GM12891 (cell line): ENCODE measurements at regions not wholly inside any gene's neighbourhood (a gene's known extent, or its start where the extent isn't known, plus 50 kb on each side); places are given as distances from the start of the nearest gene placed in this dataset.

Experiments
- DNase-seq: peaks from one replicate; pipeline ENCODE4 v3.0.0; 2011; ENCODE audit warnings: low spot score; ENCODE audit not compliant: insufficient read length
- FAIRE-seq: peaks from 2 replicates; lab custom pipeline; 2011; peaks lifted over from hg19 to GRCh38; lab: Jason Lieb, UNC
- PAX5 ChIP-seq: IDR thresholded peaks from 2 replicates; pipeline ENCODE4 v1.6.1; 2011; ENCODE audit warnings: low read length, moderate library complexity, mild to moderate bottlenecking; ENCODE audit not compliant: insufficient read depth, severe bottlenecking
- POLR2A ChIP-seq: IDR thresholded peaks from 2 replicates; pipeline ENCODE4 v1.6.1; 2011; ENCODE audit warnings: low read depth, low read length, control low read depth
- POLR2AphosphoS5 ChIP-seq: IDR thresholded peaks from 2 replicates; pipeline ENCODE4 v1.6.1; 2011; ENCODE audit warnings: low read depth, low read length, control low read depth
- POU2F2 ChIP-seq: IDR thresholded peaks from 2 replicates; pipeline ENCODE4 v1.6.1; 2011; ENCODE audit warnings: low read depth, mild to moderate bottlenecking, control low read depth, low read length, moderate library complexity
- SPI1 ChIP-seq: IDR thresholded peaks from 2 replicates; pipeline ENCODE4 v1.6.1; 2011; ENCODE audit warnings: low read depth, low read length, control low read depth
- TAF1 ChIP-seq: IDR thresholded peaks from 2 replicates; pipeline ENCODE4 v1.6.1; 2011; ENCODE audit warnings: low read depth, low read length, control low read depth

GRCh38 chr10:47091421-47091820 lies 180.2 kb downstream of the PTPN20 start:
- no peak for TF ChIP-seq POLR2A
- TF ChIP-seq POLR2AphosphoS5, result no peak
- no peak for TF ChIP-seq POU2F2
- FAIRE-seq (no peak), DNase-seq (no peak)

- DNase-seq (no peak), FAIRE-seq (no peak)
- TF ChIP-seq TAF1, result no peak
- no peak for TF ChIP-seq POLR2A
- TF ChIP-seq PAX5, result no peak
- no peak for TF ChIP-seq POU2F2
- no peak for TF ChIP-seq POLR2AphosphoS5
- TF ChIP-seq SPI1, result no peak
These were observed 181.1 kb downstream of the PTPN20 start for GRCh38 chr10:47092376-47092775.

- FAIRE-seq, result no peak
- DNase-seq, result no peak
- TF ChIP-seq POU2F2 (no peak), POLR2A (no peak), TAF1 (no peak), SPI1 (no peak), PAX5 (no peak), POLR2AphosphoS5 (no peak)
These were observed 181.6 kb downstream of the PTPN20 start for GRCh38 chr10:47092831-47093230.

GRCh38 chr10:47094126-47094525 lies 182.9 kb downstream of the PTPN20 start:
- DNase-seq, result no peak
- TF ChIP-seq POLR2AphosphoS5, result no peak
- no peak for TF ChIP-seq TAF1
- no peak for TF ChIP-seq POU2F2
- no peak for TF ChIP-seq POLR2A
- TF ChIP-seq SPI1, result no peak
- TF ChIP-seq PAX5, result no peak
- no peak for FAIRE-seq

- FAIRE-seq (no peak), DNase-seq (no peak)
- TF ChIP-seq POLR2A (no peak), TAF1 (no peak), POLR2AphosphoS5 (no peak), POU2F2 (no peak)
These were observed 183.4 kb downstream of the PTPN20 start for GRCh38 chr10:47094636-47095035.

- TF ChIP-seq POLR2AphosphoS5 (no peak), PAX5 (no peak), TAF1 (no peak), SPI1 (no peak), POLR2A (no peak), POU2F2 (no peak)
- DNase-seq, result no peak
These were observed 184.0 kb downstream of the PTPN20 start for GRCh38 chr10:47095211-47095610.

GRCh38 chr10:47095848-47096612 lies 184.8 kb downstream of the PTPN20 start:
- DNase-seq (no peak), FAIRE-seq (no peak)
- TF ChIP-seq TAF1, result no peak
- no peak for TF ChIP-seq SPI1
- TF ChIP-seq POU2F2, result no peak
- no peak for TF ChIP-seq PAX5
- TF ChIP-seq POLR2AphosphoS5, result no peak
- no peak for TF ChIP-seq POLR2A

More at GRCh38 chr10:47095211-47095610, 184.0 kb downstream of the PTPN20 start:
- no peak for FAIRE-seq

- TF ChIP-seq PAX5 (no peak), POLR2A (no peak), POU2F2 (no peak), SPI1 (no peak), POLR2AphosphoS5 (no peak), TAF1 (no peak)
- DNase-seq, result no peak
- no peak for FAIRE-seq
These were observed 187.0 kb downstream of the PTPN20 start for GRCh38 chr10:47098238-47098637.

- no peak for DNase-seq
- FAIRE-seq, result no peak
- TF ChIP-seq PAX5 (no peak), POLR2A (no peak), SPI1 (no peak)
These were observed 187.7 kb downstream of the PTPN20 start for GRCh38 chr10:47098964-47099363.

- no peak for FAIRE-seq
- DNase-seq, result no peak
- TF ChIP-seq SPI1 (no peak), POLR2AphosphoS5 (no peak), TAF1 (no peak), POLR2A (no peak), PAX5 (no peak), POU2F2 (no peak)
These were observed 188.2 kb downstream of the PTPN20 start for GRCh38 chr10:47099474-47099873.

- TF ChIP-seq PAX5, result no peak
- no peak for DNase-seq
- FAIRE-seq, result no peak
These were observed 190.0 kb downstream of the PTPN20 start for GRCh38 chr10:47101196-47101595.
